ENCODE measurements at regions not wholly inside any gene's neighbourhood (a gene's known extent, or its start where the extent isn't known, plus 50 kb on each side); places are given as distances from the start of the nearest gene placed in this dataset.
"Not testable (repeated sequence)": the region's sequence is repeated elsewhere in the genome, so short reads cannot be mapped to it uniquely, and the experiment has no call there.

DNA sequence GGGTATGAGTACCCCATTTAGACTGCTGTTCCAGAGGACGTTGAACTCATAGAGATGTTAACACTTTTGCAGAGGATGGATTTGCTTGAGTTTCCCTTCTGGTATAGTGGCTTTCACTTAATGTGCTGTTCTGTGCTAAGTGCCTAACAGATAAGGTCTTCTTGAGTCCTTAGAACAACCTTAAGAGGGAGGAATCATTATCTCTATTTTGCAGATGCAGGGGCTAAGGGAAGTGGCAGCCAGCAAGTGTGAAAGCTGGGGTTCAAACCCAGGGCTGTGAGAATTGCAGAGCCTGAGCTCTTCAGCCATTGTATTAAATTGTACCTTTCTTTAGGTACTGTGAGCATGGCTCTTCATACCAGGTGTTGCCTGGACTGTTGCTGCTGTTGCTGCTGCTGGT, 122.1 kb upstream of the NRXN3 start:
- Histone ChIP-seq H3K4me3 (ENCODE audit: low read length in 2 of 2) (no peak overlapping the region), H3K4me1 (ENCODE audit: control insufficient read depth in 1 of 2, insufficient read depth in 2 of 2, low read length in 2 of 2) (no peaks in the 10 kb centered on the region), H3K27ac (ENCODE audit: low read depth in 1 of 2, low read length in 2 of 2) (no peak overlapping the region), H3K27me3 (ENCODE audit: control insufficient read depth in 1 of 2, insufficient read depth in 2 of 2, low read length in 1 of 2) (no peaks in the 10 kb centered on the region), H3K9me3 (ENCODE audit: control insufficient read depth, low read length) (no peaks in the 10 kb centered on the region), H3K36me3 (ENCODE audit: control insufficient read depth in 1 of 2, insufficient read depth in 2 of 2, low read length in 1 of 2) (no peaks in the 10 kb centered on the region)
- WGBS, 2 donors: 24 to 38% methylated on average over 1 of the region's 1 CpG
- intact Hi-C loops (cut with DNase I): no loop called here
- ATAC-seq (ENCODE audit: low FRiP score) (no peak), DNase-seq (no peak)

GRCh38 chr14:78056890-78057289, 113.3 kb upstream of the NRXN3 start:
- DNase-seq; H3K27ac ChIP-seq (ENCODE audit: low read depth in 1 of 2, low read length in 2 of 2); ATAC-seq (ENCODE audit: low FRiP score); H3K9me3 ChIP-seq (ENCODE audit: control insufficient read depth, low read length); H3K36me3 ChIP-seq (ENCODE audit: control insufficient read depth in 1 of 2, insufficient read depth in 2 of 2, low read length in 1 of 2); H3K27me3 ChIP-seq (ENCODE audit: control insufficient read depth in 1 of 2, insufficient read depth in 2 of 2, low read length in 1 of 2); intact Hi-C loops (cut with DNase I); H3K4me3 ChIP-seq (ENCODE audit: low read length in 2 of 2); H3K4me1 ChIP-seq (ENCODE audit: control insufficient read depth in 1 of 2, insufficient read depth in 2 of 2, low read length in 2 of 2): not testable (repeated sequence)
- 91 to 93% methylated on average over 2 of the region's 2 CpGs for WGBS, 2 donors

- intact Hi-C loops (cut with DNase I): no loop called here
- no peak overlapping the region for H3K27ac ChIP-seq (ENCODE audit: low read depth in 1 of 2, low read length in 2 of 2)
- whole genome bisulfite sequencing, 2 donors: 47 to 48% methylated on average over 1 of the region's 1 CpG
- no peaks in the 10 kb centered on the region for H3K4me1 ChIP-seq (ENCODE audit: control insufficient read depth in 1 of 2, insufficient read depth in 2 of 2, low read length in 2 of 2)
- H3K36me3 ChIP-seq (ENCODE audit: control insufficient read depth in 1 of 2, insufficient read depth in 2 of 2, low read length in 1 of 2): no peaks in the 10 kb centered on the region
- no peaks in the 10 kb centered on the region for H3K9me3 ChIP-seq (ENCODE audit: control insufficient read depth, low read length)
- no peak overlapping the region for H3K4me3 ChIP-seq (ENCODE audit: low read length in 2 of 2)
- no peak for DNase-seq
- no peaks in the 10 kb centered on the region for H3K27me3 ChIP-seq (ENCODE audit: control insufficient read depth in 1 of 2, insufficient read depth in 2 of 2, low read length in 1 of 2)
- no peak for ATAC-seq (ENCODE audit: low FRiP score)
Measured at GRCh38 chr14:78070344-78070743, 99.8 kb upstream of the NRXN3 start.

DNA sequence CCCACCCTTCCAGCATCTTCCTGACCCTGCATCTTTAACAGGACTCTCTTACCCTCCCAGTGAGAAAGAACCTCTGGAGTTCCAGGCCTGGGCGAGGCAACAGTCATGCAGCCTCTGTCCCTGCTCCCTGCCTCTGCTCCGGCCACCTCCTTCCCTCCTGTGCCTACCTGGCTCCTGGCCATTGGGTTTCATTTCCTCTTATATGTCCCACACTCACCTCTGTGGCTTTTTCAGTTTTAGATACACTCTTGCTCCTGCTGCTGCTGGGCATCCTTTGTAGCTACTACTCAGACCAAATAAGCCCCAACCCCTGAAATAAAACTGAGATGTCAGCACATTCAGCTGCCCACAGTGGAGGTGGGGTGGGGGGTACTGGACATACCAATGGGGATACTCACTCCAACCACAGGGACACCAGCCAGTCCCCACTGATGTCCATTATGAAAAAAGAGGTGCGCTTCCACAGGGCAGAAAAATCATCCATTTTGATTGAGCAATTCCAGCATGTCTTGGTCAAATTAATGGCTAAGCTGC, 99.1 kb upstream of the NRXN3 start:
- no peak overlapping the region for H3K27ac ChIP-seq (ENCODE audit: low read depth in 1 of 2, low read length in 2 of 2)
- WGBS, 2 donors: 85 to 86% methylated on average over 3 of the region's 3 CpGs
- no peaks in the 10 kb centered on the region for H3K4me1 ChIP-seq (ENCODE audit: control insufficient read depth in 1 of 2, insufficient read depth in 2 of 2, low read length in 2 of 2)
- intact Hi-C loops (cut with DNase I): no loop called here
- DNase-seq: no peak
- no peaks in the 10 kb centered on the region for H3K36me3 ChIP-seq (ENCODE audit: control insufficient read depth in 1 of 2, insufficient read depth in 2 of 2, low read length in 1 of 2)
- no peaks in the 10 kb centered on the region for H3K9me3 ChIP-seq (ENCODE audit: control insufficient read depth, low read length)
- no peaks in the 10 kb centered on the region for H3K27me3 ChIP-seq (ENCODE audit: control insufficient read depth in 1 of 2, insufficient read depth in 2 of 2, low read length in 1 of 2)
- H3K4me3 ChIP-seq (ENCODE audit: low read length in 2 of 2): no peak overlapping the region
- no peak for ATAC-seq (ENCODE audit: low FRiP score)

DNA sequence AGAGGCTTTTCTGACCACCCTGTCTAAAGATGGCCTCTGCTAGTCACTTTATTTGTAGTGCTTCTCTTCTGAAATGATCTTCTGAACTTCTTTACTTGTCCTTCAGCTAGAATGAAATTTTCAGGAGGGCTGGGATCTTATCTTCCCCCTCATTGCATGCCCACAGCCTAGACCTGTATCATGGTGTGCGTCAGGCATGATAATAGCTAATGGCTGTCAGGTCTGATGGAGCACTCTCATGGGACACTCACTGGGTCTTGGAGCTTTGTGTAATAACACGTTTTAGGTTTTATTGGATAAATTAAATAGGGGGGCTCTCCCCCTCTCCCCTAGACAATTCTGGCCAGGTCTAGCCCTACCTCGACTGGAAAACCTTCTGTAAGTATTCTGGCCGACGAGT, 97.1 kb upstream of the NRXN3 start:
- H3K27ac ChIP-seq (ENCODE audit: low read depth in 1 of 2, low read length in 2 of 2): no peak overlapping the region
- intact Hi-C loops (cut with DNase I): no loop called here
- H3K4me3 ChIP-seq (ENCODE audit: low read length in 2 of 2): no peak overlapping the region
- H3K36me3 ChIP-seq (ENCODE audit: control insufficient read depth in 1 of 2, insufficient read depth in 2 of 2, low read length in 1 of 2): no peaks in the 10 kb centered on the region
- H3K27me3 ChIP-seq (ENCODE audit: control insufficient read depth in 1 of 2, insufficient read depth in 2 of 2, low read length in 1 of 2): no peaks in the 10 kb centered on the region
- H3K9me3 ChIP-seq (ENCODE audit: control insufficient read depth, low read length): no peaks in the 10 kb centered on the region
- WGBS, 2 donors: 76 to 82% methylated on average over 5 of the region's 5 CpGs
- no peak for ATAC-seq (ENCODE audit: low FRiP score)
- H3K4me1 ChIP-seq (ENCODE audit: control insufficient read depth in 1 of 2, insufficient read depth in 2 of 2, low read length in 2 of 2): no peaks in the 10 kb centered on the region
- DNase-seq: no peak

GRCh38 chr14:78074561-78074960, 95.6 kb upstream of the NRXN3 start:
- WGBS, 2 donors: 4 to 8% methylated on average over 5 of the region's 5 CpGs
- ATAC-seq (ENCODE audit: low FRiP score): no peak
- Histone ChIP-seq H3K27ac (ENCODE audit: low read depth in 1 of 2, low read length in 2 of 2) (no peak overlapping the region), H3K4me1 (ENCODE audit: control insufficient read depth in 1 of 2, insufficient read depth in 2 of 2, low read length in 2 of 2) (no peaks in the 10 kb centered on the region), H3K36me3 (ENCODE audit: control insufficient read depth in 1 of 2, insufficient read depth in 2 of 2, low read length in 1 of 2) (no peaks in the 10 kb centered on the region), H3K4me3 (ENCODE audit: low read length in 2 of 2) (no peak overlapping the region), H3K27me3 (ENCODE audit: control insufficient read depth in 1 of 2, insufficient read depth in 2 of 2, low read length in 1 of 2) (no peaks in the 10 kb centered on the region), H3K9me3 (ENCODE audit: control insufficient read depth, low read length) (no peaks in the 10 kb centered on the region)
- no peak for DNase-seq
- intact Hi-C loops (cut with DNase I): no loop called here

- intact Hi-C loops (cut with DNase I): no loop called here
- 89 to 91% methylated on average over 4 of the region's 4 CpGs for WGBS, 2 donors
- DNase-seq: no peak
- no peak for ATAC-seq (ENCODE audit: low FRiP score)
- no peaks in the 10 kb centered on the region for H3K27me3 ChIP-seq (ENCODE audit: control insufficient read depth in 1 of 2, insufficient read depth in 2 of 2, low read length in 1 of 2)
- no peak overlapping the region for H3K4me3 ChIP-seq (ENCODE audit: low read length in 2 of 2)
- H3K36me3 ChIP-seq (ENCODE audit: control insufficient read depth in 1 of 2, insufficient read depth in 2 of 2, low read length in 1 of 2): no peaks in the 10 kb centered on the region
- H3K27ac ChIP-seq (ENCODE audit: low read depth in 1 of 2, low read length in 2 of 2): no peak overlapping the region
- H3K9me3 ChIP-seq (ENCODE audit: control insufficient read depth, low read length): no peaks in the 10 kb centered on the region
- H3K4me1 ChIP-seq (ENCODE audit: control insufficient read depth in 1 of 2, insufficient read depth in 2 of 2, low read length in 2 of 2): no peaks in the 10 kb centered on the region
Measured at GRCh38 chr14:78075033-78075432, 95.1 kb upstream of the NRXN3 start.

DNA sequence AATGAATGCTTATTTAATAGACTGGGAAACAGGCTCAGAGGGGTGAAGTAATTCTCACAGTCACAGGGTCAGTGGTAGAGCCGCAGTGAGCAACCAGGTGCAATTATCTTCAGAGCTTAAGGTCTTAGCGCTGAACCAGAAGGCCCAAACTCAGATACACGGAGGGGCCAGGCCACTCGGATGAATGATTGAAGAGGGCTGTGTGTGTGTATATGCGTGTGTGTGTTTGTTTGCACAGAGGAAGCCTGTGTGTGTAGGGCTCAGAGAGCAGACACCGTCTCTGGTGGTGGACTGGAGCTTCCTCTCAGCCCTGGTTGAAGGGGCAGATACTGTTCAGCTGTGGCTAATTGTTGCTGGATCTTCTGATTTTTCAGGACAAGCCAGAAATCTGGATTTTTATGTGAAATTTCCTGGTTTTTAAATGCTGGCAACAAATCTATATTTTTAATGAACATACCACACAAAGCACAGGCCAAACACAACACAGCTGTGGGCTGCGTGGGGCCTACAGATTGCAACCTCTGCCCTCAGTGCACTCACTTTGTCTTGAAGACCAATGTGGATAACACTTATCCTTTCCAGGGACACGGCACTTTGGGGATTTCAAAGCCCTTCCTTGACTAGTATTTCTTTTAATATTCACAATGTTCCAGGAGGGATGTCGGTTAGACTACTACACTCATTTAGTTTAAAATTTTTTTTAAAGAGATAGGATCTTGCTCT, 94.5 kb upstream of the NRXN3 start:
- Histone ChIP-seq H3K9me3 (ENCODE audit: control insufficient read depth, low read length) (no peaks in the 10 kb centered on the region), H3K4me3 (ENCODE audit: low read length in 2 of 2) (no peak overlapping the region), H3K36me3 (ENCODE audit: control insufficient read depth in 1 of 2, insufficient read depth in 2 of 2, low read length in 1 of 2) (no peaks in the 10 kb centered on the region), H3K4me1 (ENCODE audit: control insufficient read depth in 1 of 2, insufficient read depth in 2 of 2, low read length in 2 of 2) (no peaks in the 10 kb centered on the region), H3K27ac (ENCODE audit: low read depth in 1 of 2, low read length in 2 of 2) (no peak overlapping the region), H3K27me3 (ENCODE audit: control insufficient read depth in 1 of 2, insufficient read depth in 2 of 2, low read length in 1 of 2) (no peaks in the 10 kb centered on the region)
- intact Hi-C loops (cut with DNase I): no loop called here
- ATAC-seq (ENCODE audit: low FRiP score) (no peak), DNase-seq (no peak)
- WGBS, 2 donors: 48 to 70% methylated on average over 9 of the region's 9 CpGs

GRCh38 chr14:78081245-78081644, 88.9 kb upstream of the NRXN3 start:
- ATAC-seq (ENCODE audit: low FRiP score) (no peak), DNase-seq (no peak)
- Histone ChIP-seq H3K4me3 (ENCODE audit: low read length in 2 of 2) (no peak overlapping the region), H3K27me3 (ENCODE audit: control insufficient read depth in 1 of 2, insufficient read depth in 2 of 2, low read length in 1 of 2) (peaks cover 0 to 3% of the 10 kb centered on the region in 2 donors), H3K9me3 (ENCODE audit: control insufficient read depth, low read length) (no peaks in the 10 kb centered on the region), H3K36me3 (ENCODE audit: control insufficient read depth in 1 of 2, insufficient read depth in 2 of 2, low read length in 1 of 2) (no peaks in the 10 kb centered on the region), H3K4me1 (ENCODE audit: control insufficient read depth in 1 of 2, insufficient read depth in 2 of 2, low read length in 2 of 2) (no peaks in the 10 kb centered on the region), H3K27ac (ENCODE audit: low read depth in 1 of 2, low read length in 2 of 2) (no peak overlapping the region)
- intact Hi-C loops (cut with DNase I): no loop called here
- 18 to 50% methylated on average over 1 of the region's 1 CpG for WGBS, 2 donors

Measured in aorta (tissue), 5 donors.